Hepatocyte (in vitro differentiated cells): ENCODE measurements at regions not wholly inside any gene's neighbourhood (a gene's known extent, or its start where the extent isn't known, plus 50 kb on each side); places are given as distances from the start of the nearest gene placed in this dataset.

Experiments
- CTCF ChIP-seq: fragments of 200-600 bp; sonication (generic); IDR thresholded peaks from 2 replicates; pipeline ENCODE4 v1.5.1; 2016; ENCODE audit warnings: antibody characterized with exemption, mild to moderate bottlenecking; ENCODE audit not compliant: poor library complexity
- EZH2 ChIP-seq: fragments of 200-600 bp; sonication (generic); IDR thresholded peaks from 2 replicates; pipeline ENCODE4 v1.6.1; 2016; ENCODE audit warnings: antibody characterized with exemption, mild to moderate bottlenecking, borderline replicate concordance
- EZH2phosphoT487 ChIP-seq: fragments of 200-600 bp; sonication (generic); IDR thresholded peaks from one replicate; pipeline ENCODE4 v1.6.1; 2018; ENCODE audit warnings: antibody characterized with exemption, mild to moderate bottlenecking, low read depth, moderate library complexity; ENCODE audit not compliant: unreplicated experiment, severe bottlenecking

- TF ChIP-seq CTCF (no peak), EZH2 (no peak), EZH2phosphoT487 (no peak)
Observed at GRCh38 chr9:96159596-96159995, 142.4 kb downstream of the HSD17B3 start.
